ENCODE measurements at regions not wholly inside any gene's neighbourhood (a gene's known extent, or its start where the extent isn't known, plus 50 kb on each side); places are given as distances from the start of the nearest gene placed in this dataset.

DNA sequence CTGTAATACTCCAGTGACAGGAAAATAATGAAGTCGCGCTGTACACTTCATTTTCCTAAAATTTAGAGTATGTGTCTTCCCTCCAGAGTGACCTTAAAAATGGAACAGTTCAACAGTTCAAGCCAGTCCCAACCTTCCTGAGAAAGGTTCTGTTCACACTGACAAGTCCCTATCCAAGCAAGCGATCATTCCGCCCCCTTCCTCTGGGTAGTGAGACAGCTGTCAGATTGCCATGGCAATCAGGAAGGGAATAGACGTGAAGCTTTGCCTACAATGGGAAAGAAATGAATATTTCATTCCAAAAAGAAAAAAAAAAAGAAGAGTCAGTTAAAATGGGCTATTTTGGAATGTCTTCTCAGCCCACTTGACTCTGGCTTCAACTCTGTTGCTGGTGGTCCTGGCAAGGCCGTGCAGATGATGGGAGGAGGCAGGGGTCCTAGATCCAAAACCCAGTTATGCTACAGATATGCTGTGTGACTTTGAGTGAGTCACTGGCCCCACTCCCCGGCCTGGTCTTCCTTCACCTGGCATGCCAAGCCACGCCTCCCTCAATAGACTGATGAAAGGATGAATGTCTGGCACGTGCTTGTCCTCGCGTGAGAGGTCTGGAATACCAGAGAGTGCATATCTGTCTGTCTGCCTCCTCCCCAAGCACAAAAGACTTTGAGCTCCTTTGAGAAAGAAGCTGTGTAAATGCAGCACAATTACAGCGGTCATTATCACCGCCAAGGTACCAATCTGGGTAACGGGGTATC is 165.8 kb upstream of the WWC1 start:
- in situ Hi-C loops (cut with HindIII; ENCODE audit: low sequenced_read_pairs): no loop called here
- TF ChIP-seq, protein P1, sequence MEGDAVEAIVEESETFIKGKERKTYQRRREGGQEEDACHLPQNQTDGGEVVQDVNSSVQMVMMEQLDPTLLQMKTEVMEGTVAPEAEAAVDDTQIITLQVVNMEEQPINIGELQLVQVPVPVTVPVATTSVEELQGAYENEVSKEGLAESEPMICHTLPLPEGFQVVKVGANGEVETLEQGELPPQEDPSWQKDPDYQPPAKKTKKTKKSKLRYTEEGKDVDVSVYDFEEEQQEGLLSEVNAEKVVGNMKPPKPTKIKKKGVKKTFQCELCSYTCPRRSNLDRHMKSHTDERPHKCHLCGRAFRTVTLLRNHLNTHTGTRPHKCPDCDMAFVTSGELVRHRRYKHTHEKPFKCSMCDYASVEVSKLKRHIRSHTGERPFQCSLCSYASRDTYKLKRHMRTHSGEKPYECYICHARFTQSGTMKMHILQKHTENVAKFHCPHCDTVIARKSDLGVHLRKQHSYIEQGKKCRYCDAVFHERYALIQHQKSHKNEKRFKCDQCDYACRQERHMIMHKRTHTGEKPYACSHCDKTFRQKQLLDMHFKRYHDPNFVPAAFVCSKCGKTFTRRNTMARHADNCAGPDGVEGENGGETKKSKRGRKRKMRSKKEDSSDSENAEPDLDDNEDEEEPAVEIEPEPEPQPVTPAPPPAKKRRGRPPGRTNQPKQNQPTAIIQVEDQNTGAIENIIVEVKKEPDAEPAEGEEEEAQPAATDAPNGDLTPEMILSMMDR (IDR thresholded peaks at IDR 0.05; ENCODE audit: low read depth, low read length, missing control alignments): no peak

DNA sequence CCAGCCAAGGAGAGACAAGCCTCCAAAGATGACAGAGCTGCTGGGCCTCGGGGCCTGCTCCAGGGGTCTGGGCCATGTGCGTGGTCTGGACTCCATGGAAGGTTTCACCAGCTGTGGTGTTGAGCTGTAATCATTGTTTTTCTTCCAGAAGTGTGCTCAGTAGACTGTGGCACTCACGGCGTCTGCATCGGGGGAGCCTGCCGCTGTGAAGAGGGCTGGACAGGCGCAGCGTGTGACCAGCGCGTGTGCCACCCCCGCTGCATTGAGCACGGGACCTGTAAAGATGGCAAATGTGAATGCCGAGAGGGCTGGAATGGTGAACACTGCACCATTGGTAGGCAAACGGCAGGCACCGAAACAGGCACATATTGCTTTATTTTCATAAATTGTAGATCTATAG is 164.8 kb upstream of the WWC1 start:
- TF ChIP-seq, protein P1 (IDR thresholded peaks at IDR 0.05; ENCODE audit: low read depth, low read length, missing control alignments): no peak
- no peak for DNase-seq (ENCODE audit: low read depth)
- no peak overlapping the region for H3K4me3 ChIP-seq (ENCODE audit: low read depth, low read length)
- in situ Hi-C loops (cut with HindIII; ENCODE audit: low sequenced_read_pairs): no loop called here

More for the DNA sequence above, 165.8 kb upstream of the WWC1 start:
- H3K4me3 ChIP-seq (ENCODE audit: low read depth, low read length): no peak overlapping the region
- no peak for DNase-seq (ENCODE audit: low read depth)

DNA sequence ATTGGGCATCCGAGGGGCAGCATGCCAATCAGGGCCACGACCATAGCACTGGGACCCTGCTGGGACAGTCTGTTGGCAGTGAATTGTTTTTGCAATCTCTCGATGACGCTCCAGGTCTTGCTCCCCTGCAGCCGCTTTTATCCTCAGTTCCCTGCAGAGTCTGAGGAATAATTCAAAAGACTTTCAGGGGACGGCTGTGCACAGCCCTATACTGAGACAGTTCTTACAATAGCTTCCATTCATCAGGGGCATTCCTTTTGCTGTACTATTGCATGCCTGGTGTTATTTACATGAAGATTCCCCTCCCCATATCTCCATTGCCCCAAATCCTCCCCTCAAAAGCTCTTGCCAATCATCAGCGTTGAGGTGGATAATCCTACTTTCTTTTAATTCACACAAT is 163.3 kb upstream of the WWC1 start:
- in situ Hi-C loops (cut with HindIII; ENCODE audit: low sequenced_read_pairs): no loop called here
- no peak overlapping the region for H3K4me3 ChIP-seq (ENCODE audit: low read depth, low read length)
- TF ChIP-seq, protein P1 (IDR thresholded peaks at IDR 0.05; ENCODE audit: low read depth, low read length, missing control alignments): no peak
- DNase-seq (ENCODE audit: low read depth): no peak

DNA sequence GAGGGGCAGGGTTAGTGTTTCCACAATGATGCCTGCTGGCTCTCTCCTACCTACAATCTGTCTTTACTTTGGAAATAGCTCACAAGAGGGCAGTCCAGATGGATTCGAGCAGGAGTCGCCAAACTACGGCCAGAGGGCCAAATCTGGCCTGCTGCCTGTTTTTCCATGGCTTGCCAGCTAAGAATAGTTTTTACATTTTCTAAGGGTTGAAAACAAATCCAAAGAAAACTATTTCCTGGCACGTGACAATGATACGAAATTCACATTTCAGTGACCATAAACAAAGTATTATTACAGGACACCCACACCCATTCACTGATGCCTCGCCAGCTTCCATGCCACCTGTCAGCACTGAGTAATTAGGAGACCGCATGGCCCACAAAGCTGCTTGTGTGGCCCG is 162.9 kb upstream of the WWC1 start:
- in situ Hi-C loops (cut with HindIII; ENCODE audit: low sequenced_read_pairs): no loop called here
- no peak overlapping the region for H3K4me3 ChIP-seq (ENCODE audit: low read depth, low read length)
- TF ChIP-seq, protein P1 (IDR thresholded peaks at IDR 0.05; ENCODE audit: low read depth, low read length, missing control alignments): peak; percentile 9
- no peak for DNase-seq (ENCODE audit: low read depth)

DNA sequence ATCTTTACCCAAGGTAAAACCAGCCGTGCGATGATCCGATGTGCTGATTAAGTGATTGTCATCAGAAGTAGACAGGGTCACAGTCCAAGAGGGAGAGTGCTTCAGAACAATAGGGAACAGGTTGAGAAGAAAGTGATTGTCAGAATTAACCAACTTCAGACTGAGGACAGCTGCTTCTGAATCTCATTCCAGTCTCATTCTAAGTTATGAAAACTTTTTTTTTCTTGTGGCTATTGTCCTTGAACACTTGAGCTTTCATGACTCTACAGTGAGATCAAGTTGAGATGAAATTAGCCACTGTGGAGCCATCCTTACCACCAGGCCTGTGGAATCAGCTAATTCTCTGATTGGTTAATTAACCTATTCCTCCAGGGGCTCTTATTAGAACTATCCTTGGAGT is 159.9 kb upstream of the WWC1 start:
- in situ Hi-C loops (cut with HindIII; ENCODE audit: low sequenced_read_pairs): no loop called here
- DNase-seq (ENCODE audit: low read depth): no peak
- H3K4me3 ChIP-seq (ENCODE audit: low read depth, low read length): no peak overlapping the region
- TF ChIP-seq, protein P1 (IDR thresholded peaks at IDR 0.05; ENCODE audit: low read depth, low read length, missing control alignments): no peak

DNA sequence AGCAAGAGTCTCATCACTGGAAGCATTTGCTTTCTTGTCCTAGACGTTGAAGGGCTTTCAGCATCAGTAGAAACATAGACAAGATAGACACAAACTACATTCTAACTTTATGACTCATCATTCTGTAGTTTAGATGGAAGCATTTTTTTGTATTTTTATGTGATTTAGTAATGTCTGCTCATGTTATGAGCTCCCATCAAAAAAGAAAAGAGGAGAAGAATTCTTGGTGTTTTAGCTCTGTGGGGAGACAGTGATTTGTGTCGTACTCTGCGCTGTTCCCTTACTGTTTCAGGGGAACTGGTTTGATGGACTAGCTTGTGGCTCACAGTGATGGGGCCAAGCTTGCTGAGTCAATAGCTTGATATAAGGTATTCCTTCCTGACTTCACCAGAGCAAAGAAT is 159.2 kb upstream of the WWC1 start:
- TF ChIP-seq, protein P1 (IDR thresholded peaks at IDR 0.05; ENCODE audit: low read depth, low read length, missing control alignments): no peak
- DNase-seq (ENCODE audit: low read depth): no peak
- in situ Hi-C loops (cut with HindIII; ENCODE audit: low sequenced_read_pairs): no loop called here
- H3K4me3 ChIP-seq (ENCODE audit: low read depth, low read length): no peak overlapping the region

Data from astrocyte of the cerebellum (primary cell).